A549 (cell line): ENCODE measurements at regions not wholly inside any gene's neighbourhood (a gene's known extent, or its start where the extent isn't known, plus 50 kb on each side); places are given as distances from the start of the nearest gene placed in this dataset.

Experiments
- ATAC-seq, 2 experiments: fragments of 200-7000 bp in 1 of 2; fragments of >200 bp in 1 of 2; cut with Nextera tagmentation in 1 of 2; cut with Tn5 transposase in 1 of 2; 3 replicates each; pipeline versions ENCODE4 v1.8.0 to v1.9.1; 2018 to 2020; ENCODE audit warnings: mild to moderate bottlenecking in 1 of 2, moderate library complexity in 1 of 2
- CTCF ChIA-PET: fragments of 300-600 bp; sonication (Branson Sonifier 250); formaldehyde crosslinking; extraction: SDS; loops from one replicate; lab custom pipeline; 2021; ENCODE audit warnings: antibody characterized with exemption, inconsistent platforms; lab: Yijun Ruan, JAX
- POLR2A ChIA-PET: fragments of 350-600 bp; formaldehyde crosslinking; extraction: SDS; loops from one replicate; lab custom pipeline; 2021; ENCODE audit warnings: antibody characterized with exemption, inconsistent platforms; lab: Yijun Ruan, JAX
- DNase-seq, 2 experiments: peaks; one replicate each; pipeline versions ENCODE4 v3.0.0 to v3.0.0-alpha.2; 2011 to 2016; ENCODE audit warnings: low read depth in 1 of 2, low spot score in 1 of 2
- FAIRE-seq: peaks from 2 replicates; lab custom pipeline; 2011; peaks lifted over from hg19 to GRCh38; lab: Jason Lieb, UNC
- H3K27ac ChIP-seq, 2 experiments: fragments of >200 bp; sonication (Bioruptor Twin); formaldehyde crosslinking; 3 replicates each; pipeline ENCODE4 v1.5.1; 2016 to 2017
- H3K4me1 ChIP-seq: fragments of >200 bp; sonication (Bioruptor Twin); formaldehyde crosslinking; 3 replicates; pipeline ENCODE4 v1.6.1; 2016
- H3K4me2 ChIP-seq: fragments of >200 bp; sonication (Bioruptor Twin); formaldehyde crosslinking; 3 replicates; pipeline ENCODE4 v1.6.1; 2016
- H3K4me3 ChIP-seq: fragments of >200 bp; sonication (Bioruptor Twin); formaldehyde crosslinking; 3 replicates; pipeline ENCODE4 v1.5.1; 2016
- H3K9me3 ChIP-seq: fragments of >200 bp; sonication (Bioruptor Twin); formaldehyde crosslinking; 3 replicates; pipeline ENCODE4 v1.6.1; 2016
- CBX2 ChIP-seq: fragments of 200-600 bp; sonication (generic); IDR thresholded peaks from 2 replicates; pipeline ENCODE4 v1.6.1; 2016; ENCODE audit warnings: low read depth, mild to moderate bottlenecking, borderline replicate concordance
- EHF ChIP-seq: fragments of 250-450 bp; sonication (Bioruptor Pico); IDR thresholded peaks from 2 replicates; pipeline ENCODE4 v1.5.0; 2020; ENCODE audit warnings: mild to moderate bottlenecking
- ESRRA ChIP-seq: fragments of 150-350 bp; IDR thresholded peaks from 2 replicates; pipeline ENCODE4 v1.6.1; 2014; ENCODE audit warnings: mild to moderate bottlenecking, low read length, borderline replicate concordance
- FOXS1 ChIP-seq: fragments of 250-450 bp; sonication (Bioruptor Pico); IDR thresholded peaks from 2 replicates; pipeline ENCODE4 v1.5.0; 2020; ENCODE audit warnings: mild to moderate bottlenecking, moderate library complexity
- HDAC2 ChIP-seq: fragments of 200-600 bp; sonication (generic); IDR thresholded peaks from 2 replicates; pipeline ENCODE4 v1.6.1; 2016
- HOXA7 ChIP-seq: fragments of 250-450 bp; sonication (Bioruptor Pico); IDR thresholded peaks from 2 replicates; pipeline ENCODE4 v1.5.0; 2020; ENCODE audit warnings: mild to moderate bottlenecking, moderate library complexity
- JUNB ChIP-seq: fragments of >200 bp; sonication (Bioruptor Twin); formaldehyde crosslinking; IDR thresholded peaks from 2 replicates; pipeline ENCODE4 v1.6.1; 2016
- KDM1A ChIP-seq: fragments of 200-600 bp; sonication (generic); IDR thresholded peaks from 2 replicates; pipeline ENCODE4 v1.6.1; 2016; ENCODE audit warnings: low read depth, mild to moderate bottlenecking
- MAFK ChIP-seq: fragments of 450-650 bp; IDR thresholded peaks from 2 replicates; pipeline ENCODE4 v1.6.1; 2014; ENCODE audit not compliant: partially characterized antibody
- MAZ ChIP-seq: fragments of 150-350 bp; IDR thresholded peaks from 2 replicates; pipeline ENCODE4 v1.6.1; 2014; ENCODE audit warnings: antibody characterized with exemption, low read depth, low read length, borderline replicate concordance
- POLR2AphosphoS2 ChIP-seq: conservative IDR thresholded peaks from 2 replicates; pipeline ENCODE4 v1.6.1; 2012; ENCODE audit warnings: low read length, improper control_type of control experiment, inconsistent platforms
- RAD21 ChIP-seq, 2 experiments: fragments of >200 bp in 1 of 2; sonication (Bioruptor Twin) in 1 of 2; formaldehyde crosslinking in 1 of 2; IDR thresholded peaks in 1 of 2; conservative IDR thresholded peaks in 1 of 2; 2 replicates in 1 of 2; 3 replicates in 1 of 2; pipeline ENCODE4 v1.6.1; 2012 to 2018; ENCODE audit warnings: inconsistent platforms in 1 of 2
- RARB ChIP-seq: fragments of 250-450 bp; sonication (Bioruptor Pico); IDR thresholded peaks from 2 replicates; pipeline ENCODE4 v1.8.0; 2021; ENCODE audit warnings: mild to moderate bottlenecking, moderate library complexity
- RCOR1 ChIP-seq: fragments of 150-350 bp; IDR thresholded peaks from 2 replicates; pipeline ENCODE4 v1.6.1; 2014; ENCODE audit warnings: antibody characterized with exemption, low read length, low read depth
- REST ChIP-seq: fragments of 200-600 bp; sonication (generic); IDR thresholded peaks from 2 replicates; pipeline ENCODE4 v1.6.1; 2016; ENCODE audit warnings: antibody characterized with exemption, mild to moderate bottlenecking, moderate library complexity
- RFX5 ChIP-seq: fragments of 450-650 bp; IDR thresholded peaks from 2 replicates; pipeline ENCODE4 v1.7.1; 2014; ENCODE audit warnings: antibody characterized with exemption, mild to moderate bottlenecking, moderate library complexity
- RNF2 ChIP-seq: fragments of 200-600 bp; sonication (generic); IDR thresholded peaks from 2 replicates; pipeline ENCODE4 v1.6.1; 2016; ENCODE audit warnings: low read depth, mild to moderate bottlenecking, antibody characterized with exemption, moderate library complexity, borderline replicate concordance
- TP53 ChIP-seq: fragments of 250-450 bp; sonication (Bioruptor Pico); IDR thresholded peaks from 2 replicates; pipeline ENCODE4 v1.5.0; 2021; ENCODE audit warnings: mild to moderate bottlenecking, moderate library complexity
- ZC3H11A ChIP-seq: fragments of 450-650 bp; IDR thresholded peaks from 2 replicates; pipeline ENCODE4 v1.6.1; 2014; ENCODE audit warnings: antibody characterized with exemption, mild to moderate bottlenecking
- ZFP36 ChIP-seq: fragments of 450-650 bp; IDR thresholded peaks from 2 replicates; pipeline ENCODE4 v1.6.1; 2014; ENCODE audit warnings: borderline replicate concordance; ENCODE audit not compliant: partially characterized antibody
- WGBS: methylation state at CpG from one replicate; pipeline ENCODE4 v1.1.6; 2017; ENCODE audit errors: missing lambda C conversion rate; 5-methylcytosine and 5-hydroxymethylcytosine counted together

- TF ChIP-seq RARB (CRISPR knock-in tag) (no peak), MAFK (peak; percentile 31)
- ChIA-PET CTCF (no interaction called here), POLR2A (no interaction called here)
- H3K9me3 ChIP-seq: no peaks in the 10 kb centered on the region
- H3K27ac ChIP-seq: no peak overlapping the region
- WGBS: 7% methylated on average over 4 of the region's 4 CpGs
- no peak overlapping the region for H3K4me3 ChIP-seq
- ATAC-seq (no peak), DNase-seq (no peak), FAIRE-seq (no peak)
- H3K4me1 ChIP-seq: no peaks in the 10 kb centered on the region
- H3K4me2 ChIP-seq: no peak overlapping the region
These were observed 349.6 kb downstream of the HAPSTR1 start for GRCh38 chr16:9441012-9441411.

- CTCF ChIA-PET: interaction anchor here (0.7 kb wide), 1 partner anchor 599 kb away, joined by 3 read pairs; no protein-coding TSS in a partner anchor
These were observed 352.4 kb downstream of the HAPSTR1 start for GRCh38 chr16:9443864-9444263.

GRCh38 chr16:9446471-9447194 lies 355.2 kb downstream of the HAPSTR1 start:
- POLR2A ChIA-PET: no interaction called here
- no peak overlapping the region for H3K27ac ChIP-seq
- H3K9me3 ChIP-seq: no peaks in the 10 kb centered on the region
- TF ChIP-seq ESRRA: no peak
- no peak for TF ChIP-seq REST
- no peak for TF ChIP-seq HDAC2
- TF ChIP-seq ZC3H11A: peak; percentile 51
- TF ChIP-seq JUNB: no peak
- TF ChIP-seq HOXA7 (CRISPR knock-in tag): no peak
- no peak for TF ChIP-seq FOXS1
- no peak for TF ChIP-seq RAD21 (conservative IDR thresholded peaks at IDR 0.05 in 1 of 2, IDR thresholded peaks at IDR 0.05 in 1 of 2)
- TF ChIP-seq, all 56 proteins: peak for 1
- CTCF ChIA-PET: interaction anchor here (0.5 kb wide), 1 partner anchor 249 kb away, joined by 3 read pairs; no protein-coding TSS in a partner anchor
- DNase-seq (no peak), ATAC-seq (no peak), FAIRE-seq (no peak)
- no peak overlapping the region for H3K4me2 ChIP-seq
- WGBS: 7% methylated on average over 6 of the region's 6 CpGs
- H3K4me1 ChIP-seq: no peaks in the 10 kb centered on the region
- no peak overlapping the region for H3K4me3 ChIP-seq

More at GRCh38 chr16:9443864-9444263, 352.4 kb downstream of the HAPSTR1 start:
- Histone ChIP-seq H3K4me1 (no peaks in the 10 kb centered on the region), H3K9me3 (no peaks in the 10 kb centered on the region), H3K27ac (no peak overlapping the region), H3K4me2 (no peak overlapping the region), H3K4me3 (no peak overlapping the region)
- DNase-seq: no peak
- WGBS: 15% methylated on average over 3 of the region's 3 CpGs
- no peak for ATAC-seq
- no peak for FAIRE-seq
- TF ChIP-seq KDM1A: no peak
- no peak for TF ChIP-seq CBX2
- TF ChIP-seq ZFP36: no peak
- TF ChIP-seq TP53 (CRISPR knock-in tag): no peak
- TF ChIP-seq POLR2AphosphoS2: no peak
- no peak for TF ChIP-seq RCOR1
- TF ChIP-seq RNF2: no peak
- no peak for TF ChIP-seq RFX5
- TF ChIP-seq RARB (CRISPR knock-in tag): no peak
- TF ChIP-seq MAZ: no peak
- TF ChIP-seq EHF (CRISPR knock-in tag): no peak
- POLR2A ChIA-PET: no interaction called here
